CD4-positive, alpha-beta T cell treated with Interleukin-21 for 1 hour (primary cell): ENCODE measurements at regions not wholly inside any gene's neighbourhood (a gene's known extent, or its start where the extent isn't known, plus 50 kb on each side); places are given as distances from the start of the nearest gene placed in this dataset.

Experiments
- DNase-seq: peaks from one replicate; pipeline ENCODE4 v3.0.0-alpha.2; 2020

DNA sequence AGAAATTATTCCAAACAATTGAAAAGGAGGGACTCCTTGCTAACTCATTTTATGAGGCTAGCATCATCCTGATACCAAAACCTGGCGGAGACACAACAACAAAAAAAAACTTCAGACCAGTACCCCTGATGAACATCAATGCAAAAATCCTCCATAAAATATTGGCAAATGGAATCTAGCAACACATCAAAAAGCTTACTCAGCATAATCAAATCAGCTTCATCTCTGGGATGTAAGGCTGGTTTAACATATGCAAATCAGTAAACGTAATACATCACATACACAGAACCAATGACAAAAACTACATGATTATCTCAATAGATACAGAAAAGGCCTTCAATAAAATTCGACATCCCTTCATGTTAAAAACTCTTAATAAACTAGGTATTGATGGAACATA, 440.1 kb downstream of the NUF2 start:
- no peak for DNase-seq

- no peak for DNase-seq
Observed at GRCh38 chr1:163766257-163766918, 444.6 kb downstream of the NUF2 start.

DNA sequence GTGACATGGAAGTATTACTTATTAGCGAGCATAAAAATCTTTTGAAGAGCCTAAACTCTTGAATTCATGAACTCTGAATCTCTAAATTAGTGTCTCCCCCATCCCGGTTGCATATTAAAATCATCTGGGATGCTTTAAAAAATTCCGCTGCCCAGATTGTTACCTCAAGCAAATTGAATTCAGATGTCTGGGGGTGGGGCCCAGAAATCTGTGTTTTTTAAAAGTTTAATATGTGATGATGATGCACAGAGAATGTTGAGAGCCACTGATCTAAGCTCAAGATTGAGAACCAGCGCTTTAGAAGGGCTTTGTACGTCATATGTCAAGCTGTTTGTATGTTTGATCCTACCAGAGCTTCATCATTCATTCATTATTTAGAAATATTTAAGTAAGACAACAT, 446.8 kb downstream of the NUF2 start:
- DNase-seq = no peak

DNA sequence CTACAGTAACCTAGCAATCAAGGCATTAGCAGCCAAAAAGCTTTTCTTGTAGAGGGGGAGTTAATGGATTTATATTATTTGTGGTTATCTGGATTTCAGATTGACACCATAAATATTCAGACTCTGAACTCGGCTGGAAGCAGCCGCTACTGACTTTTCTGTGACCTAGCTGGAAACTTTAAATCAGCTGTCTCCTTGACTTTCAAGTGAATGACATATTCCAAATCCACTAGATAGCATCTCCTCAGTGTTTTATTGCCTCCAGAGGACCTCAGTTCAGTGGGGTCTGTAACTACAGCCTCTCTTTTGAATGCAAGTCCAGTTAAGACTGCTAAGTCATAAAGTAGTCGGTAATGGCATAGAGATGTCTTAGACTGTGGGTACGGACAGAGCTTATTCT, 448.5 kb downstream of the NUF2 start:
- DNase-seq = no peak

GRCh38 chr1:163771637-163772036, 449.9 kb downstream of the NUF2 start:
- no peak for DNase-seq

- no peak for DNase-seq
Observed at GRCh38 chr1:163772246-163772645, 450.5 kb downstream of the NUF2 start.

GRCh38 chr1:163773396-163773795, 451.6 kb downstream of the NUF2 start:
- no peak for DNase-seq

GRCh38 chr1:163774401-163774945, 452.7 kb downstream of the NUF2 start:
- no peak for DNase-seq

GRCh38 chr1:163774978-163775620, 453.3 kb downstream of the NUF2 start:
- DNase-seq = no peak

- no peak for DNase-seq
Observed at GRCh38 chr1:163777205-163777604, 455.5 kb downstream of the NUF2 start.

GRCh38 chr1:163781146-163781545, 459.4 kb downstream of the NUF2 start:
- no peak for DNase-seq

DNA sequence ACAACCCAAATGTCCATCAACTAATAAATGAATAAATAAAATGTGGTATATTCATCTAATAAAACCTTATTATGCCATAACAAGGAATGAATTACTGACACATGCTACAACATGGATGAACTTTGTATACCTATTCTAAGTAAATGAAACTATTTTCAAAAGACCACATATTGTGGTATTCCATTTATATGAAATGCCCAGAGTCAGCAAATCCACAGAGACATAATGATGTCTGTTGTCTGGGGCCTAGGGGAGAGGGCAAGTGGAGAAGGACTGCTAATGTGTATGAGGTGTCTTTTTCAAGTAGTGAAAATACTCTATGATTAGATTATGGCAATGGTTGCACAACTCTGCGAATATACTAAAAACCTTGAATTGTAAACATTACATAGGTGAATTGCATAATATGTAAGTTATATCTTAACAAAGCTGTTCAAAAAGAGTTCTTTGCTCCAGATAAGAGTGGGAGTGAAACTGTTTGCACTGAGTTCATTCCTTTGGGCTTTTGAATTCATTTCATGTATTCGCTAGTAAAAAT, 464.2 kb downstream of the NUF2 start:
- DNase-seq = no peak

GRCh38 chr1:163789911-163790310, 468.2 kb downstream of the NUF2 start:
- no peak for DNase-seq

DNA sequence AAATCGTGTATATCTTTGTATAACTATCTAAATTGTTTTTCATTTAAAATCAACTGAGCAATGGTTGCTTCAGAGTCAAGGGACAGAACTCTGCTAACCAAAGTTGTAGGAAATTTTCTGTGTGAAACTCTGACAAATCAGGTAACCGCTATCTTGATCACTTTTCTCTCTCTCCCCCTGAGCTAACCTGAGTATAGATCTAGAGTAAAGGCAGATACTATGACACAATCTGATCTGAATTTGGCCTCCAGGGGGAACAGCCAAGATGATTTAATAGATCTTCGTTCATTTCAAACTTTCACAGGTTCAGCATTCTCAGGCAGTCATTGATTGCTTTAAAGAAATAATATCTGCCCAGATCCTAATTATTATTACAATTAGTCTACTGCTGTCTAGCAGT, 472.8 kb downstream of the NUF2 start:
- no peak for DNase-seq

GRCh38 chr1:163796394-163796821, 474.7 kb downstream of the NUF2 start:
- no peak for DNase-seq

- no peak for DNase-seq
Observed at GRCh38 chr1:163797816-163798215, 476.1 kb downstream of the NUF2 start.

DNA sequence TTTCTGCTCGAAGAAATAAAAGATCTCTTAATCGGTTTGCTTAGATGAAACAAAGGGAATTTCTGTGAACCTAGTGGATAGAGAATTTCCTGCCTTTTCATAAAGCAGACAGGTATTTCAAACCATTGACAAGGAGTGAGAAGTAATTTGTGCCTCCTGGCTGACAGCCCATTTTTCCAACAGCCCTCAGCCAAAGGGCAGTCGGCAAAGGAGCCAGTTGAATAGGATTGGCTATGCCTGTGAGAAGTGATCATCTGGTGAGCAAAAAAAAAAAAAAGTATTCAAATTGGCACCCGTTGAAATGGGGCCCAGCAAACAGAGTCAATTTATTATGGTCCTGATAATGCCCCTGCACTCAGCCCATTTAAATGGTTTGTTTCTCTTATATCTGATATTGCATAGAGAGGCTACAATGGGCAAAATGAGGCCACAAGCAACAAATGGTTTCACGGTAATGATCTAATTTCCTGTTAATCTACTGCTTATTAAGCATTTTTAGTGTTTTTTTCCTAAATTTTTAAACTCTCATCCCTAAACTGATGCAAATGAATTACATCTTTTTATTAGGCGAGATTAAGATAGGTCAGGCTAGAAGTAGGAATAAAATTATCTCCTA, 477.5 kb downstream of the NUF2 start:
- DNase-seq = no peak

DNA sequence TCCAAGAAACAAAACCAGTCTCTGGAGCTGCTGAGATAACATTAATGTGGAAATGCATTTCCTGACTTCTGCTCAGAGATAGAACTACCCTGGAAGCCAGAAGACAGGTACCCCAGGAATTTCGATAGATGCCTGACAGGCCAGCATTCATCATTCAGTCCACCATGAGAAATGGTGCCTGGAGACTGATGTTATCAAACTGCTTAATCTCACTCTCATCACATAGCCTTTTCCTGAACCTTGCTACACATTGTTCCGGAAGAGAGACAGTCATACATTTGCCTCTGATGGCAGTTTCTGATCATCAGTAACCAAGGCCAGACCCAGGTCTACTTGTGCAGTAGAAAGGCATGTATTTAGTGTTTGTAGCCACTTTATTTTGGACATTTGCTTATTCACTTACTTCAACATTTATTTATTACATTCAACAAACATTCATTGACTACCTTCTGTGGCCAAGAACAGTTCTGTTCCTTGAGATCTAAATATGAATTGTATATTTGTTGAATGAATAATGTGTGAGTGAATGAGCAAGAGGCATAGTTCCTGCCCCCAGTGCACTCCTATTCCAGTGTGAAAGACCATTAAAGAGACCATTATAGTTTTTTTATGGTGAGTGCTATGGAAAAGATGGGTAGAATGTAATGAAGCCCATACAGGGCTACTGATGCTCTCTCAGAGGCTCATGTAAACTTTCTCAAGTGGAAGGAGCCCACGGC, 485.7 kb downstream of the NUF2 start:
- no peak for DNase-seq

- no peak for DNase-seq
Observed at GRCh38 chr1:163813251-163813650, 491.5 kb downstream of the NUF2 start.

DNA sequence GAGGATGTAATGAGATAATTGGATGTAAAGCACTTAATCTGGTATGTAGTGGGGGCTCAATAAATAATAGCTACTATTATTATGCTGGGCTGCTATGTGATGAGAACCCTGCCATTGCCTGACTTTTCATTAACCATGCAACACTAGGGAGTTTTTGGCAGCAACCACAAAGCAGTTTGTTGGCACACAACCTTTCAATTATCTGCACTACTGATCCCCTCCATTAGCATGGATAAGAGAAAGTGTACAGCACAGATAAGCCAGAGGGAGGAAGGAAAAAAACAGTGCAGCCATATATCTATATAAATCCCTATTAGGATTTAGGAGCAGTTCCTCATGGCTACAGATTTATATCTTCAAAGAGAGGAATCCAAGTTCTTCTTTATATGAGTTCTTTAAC, 498.5 kb downstream of the NUF2 start:
- DNase-seq = no peak

DNA sequence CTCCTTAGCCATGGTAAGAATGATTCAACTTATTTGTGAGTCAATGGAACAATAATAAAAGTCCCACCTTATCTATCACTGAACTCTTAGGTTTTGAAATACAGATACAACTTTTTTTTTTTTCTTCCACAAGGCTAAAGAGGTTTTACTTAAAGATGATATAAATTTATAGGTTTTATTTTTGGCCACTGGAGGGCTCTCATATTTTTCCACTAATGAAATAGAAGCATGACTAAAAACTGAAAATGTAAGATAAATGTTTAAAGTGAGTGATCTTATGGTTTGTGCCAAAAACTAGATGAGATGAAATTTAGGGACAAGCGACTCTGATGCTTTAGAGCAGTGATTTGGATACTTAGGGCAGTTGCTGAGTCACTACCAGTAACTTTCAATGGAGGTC, 499.0 kb downstream of the NUF2 start:
- no peak for DNase-seq

DNA sequence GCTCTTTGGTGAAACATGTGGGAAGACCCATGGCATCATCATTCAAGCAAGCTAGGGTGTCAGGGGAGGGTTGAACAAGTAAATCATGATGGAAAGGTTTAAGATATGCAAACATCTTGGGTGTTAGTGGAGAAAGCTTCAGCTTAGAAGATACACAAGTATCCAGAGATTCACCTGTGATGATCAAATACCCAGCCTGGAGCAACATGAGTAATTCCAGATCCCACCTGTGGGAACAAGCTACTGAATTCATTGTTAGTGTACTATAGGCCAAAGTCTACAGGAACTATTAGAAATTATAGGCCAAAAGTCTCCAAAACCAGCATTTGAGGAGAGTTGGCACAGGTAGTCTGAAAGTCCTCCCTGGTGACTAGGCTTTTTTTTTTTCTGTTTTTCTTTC, 499.9 kb downstream of the NUF2 start:
- DNase-seq = no peak

DNA sequence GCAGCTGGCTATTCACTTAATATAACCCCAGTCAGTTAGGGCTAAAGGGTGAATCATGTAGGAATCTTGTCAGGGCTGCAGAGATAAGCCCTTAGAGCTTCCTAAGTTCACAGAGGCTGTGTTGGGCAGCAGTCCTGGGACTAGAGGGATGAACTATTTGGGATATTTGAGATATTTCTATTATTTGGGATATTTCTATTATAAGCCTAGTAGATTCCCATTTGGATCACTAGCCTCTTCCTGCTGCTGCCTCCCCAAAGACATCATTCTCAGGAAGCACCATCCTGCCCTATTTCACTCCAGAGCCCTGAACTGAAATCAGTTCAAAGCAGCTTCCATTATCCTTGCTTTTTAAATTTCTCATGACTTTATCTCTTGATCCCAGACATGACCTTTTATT, 501.3 kb downstream of the NUF2 start:
- DNase-seq = no peak
